ENCODE measurements at regions not wholly inside any gene's neighbourhood (a gene's known extent, or its start where the extent isn't known, plus 50 kb on each side); places are given as distances from the start of the nearest gene placed in this dataset.
"Not testable (repeated sequence)": the region's sequence is repeated elsewhere in the genome, so short reads cannot be mapped to it uniquely, and the experiment has no call there.

GRCh38 chr11:95647871-95648270 lies 141.7 kb downstream of the FAM76B start:
- Histone ChIP-seq H3K27me3 (no peaks in the 10 kb centered on the region), H3K4me3 (no peak overlapping the region), H3K9me3 (replicated peaks) (no peaks in the 10 kb centered on the region), H3K4me1 (peaks cover 5% of the 10 kb centered on the region), H3K36me3 (no peaks in the 10 kb centered on the region), H3K27ac (no peak overlapping the region)
- no peak for DNase-seq

DNA sequence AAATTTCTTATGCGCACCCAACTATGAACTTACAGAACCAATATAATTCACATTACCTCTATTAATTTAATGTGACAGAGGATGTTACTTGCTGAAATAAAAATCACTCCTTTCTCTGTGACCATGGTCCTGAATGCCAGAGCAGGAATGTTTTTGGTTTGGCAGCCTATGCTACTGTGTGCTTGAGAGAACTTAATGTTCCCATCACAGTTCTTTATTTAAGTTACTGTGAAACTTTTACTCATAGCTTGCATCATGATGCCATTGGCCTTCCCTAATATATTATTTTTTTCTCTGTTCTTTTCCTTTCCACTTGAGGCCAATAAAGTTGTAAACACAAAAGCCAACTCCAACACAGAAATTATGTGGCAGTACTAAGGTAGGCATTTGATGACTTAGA lies 142.2 kb downstream of the FAM76B start:
- DNase-seq: no peak

GRCh38 chr11:95641495-95641894 lies 148.1 kb downstream of the FAM76B start:
- no peak overlapping the region for H3K27ac ChIP-seq
- H3K9me3 ChIP-seq (replicated peaks): no peaks in the 10 kb centered on the region
- DNase-seq: no peak
- H3K4me1 ChIP-seq: no peaks in the 10 kb centered on the region
- no peak overlapping the region for H3K4me3 ChIP-seq
- no peaks in the 10 kb centered on the region for H3K36me3 ChIP-seq
- H3K27me3 ChIP-seq: no peaks in the 10 kb centered on the region

More for the DNA sequence above, 142.2 kb downstream of the FAM76B start:
- Histone ChIP-seq H3K9me3 (replicated peaks) (no peaks in the 10 kb centered on the region), H3K4me3 (no peak overlapping the region), H3K27me3 (no peaks in the 10 kb centered on the region), H3K27ac (no peak overlapping the region), H3K36me3 (no peaks in the 10 kb centered on the region), H3K4me1 (peaks cover 5% of the 10 kb centered on the region)

- Histone ChIP-seq H3K4me3 (no peak overlapping the region), H3K4me1 (no peaks in the 10 kb centered on the region)
- no peak for DNase-seq
Observed at GRCh38 chr11:95638501-95638900, 151.1 kb downstream of the FAM76B start.

GRCh38 chr11:95625164-95625900 lies 164.2 kb downstream of the FAM76B start:
- Histone ChIP-seq H3K4me1 (no peaks in the 10 kb centered on the region), H3K9me3 (replicated peaks) (no peaks in the 10 kb centered on the region), H3K4me3 (no peak overlapping the region), H3K27ac (no peak overlapping the region), H3K36me3 (no peaks in the 10 kb centered on the region), H3K27me3 (no peaks in the 10 kb centered on the region)
- DNase-seq: no peak

More at GRCh38 chr11:95638501-95638900, 151.1 kb downstream of the FAM76B start:
- no peaks in the 10 kb centered on the region for H3K27me3 ChIP-seq
- H3K36me3 ChIP-seq: no peaks in the 10 kb centered on the region
- H3K9me3 ChIP-seq (replicated peaks): no peaks in the 10 kb centered on the region
- no peak overlapping the region for H3K27ac ChIP-seq

DNA sequence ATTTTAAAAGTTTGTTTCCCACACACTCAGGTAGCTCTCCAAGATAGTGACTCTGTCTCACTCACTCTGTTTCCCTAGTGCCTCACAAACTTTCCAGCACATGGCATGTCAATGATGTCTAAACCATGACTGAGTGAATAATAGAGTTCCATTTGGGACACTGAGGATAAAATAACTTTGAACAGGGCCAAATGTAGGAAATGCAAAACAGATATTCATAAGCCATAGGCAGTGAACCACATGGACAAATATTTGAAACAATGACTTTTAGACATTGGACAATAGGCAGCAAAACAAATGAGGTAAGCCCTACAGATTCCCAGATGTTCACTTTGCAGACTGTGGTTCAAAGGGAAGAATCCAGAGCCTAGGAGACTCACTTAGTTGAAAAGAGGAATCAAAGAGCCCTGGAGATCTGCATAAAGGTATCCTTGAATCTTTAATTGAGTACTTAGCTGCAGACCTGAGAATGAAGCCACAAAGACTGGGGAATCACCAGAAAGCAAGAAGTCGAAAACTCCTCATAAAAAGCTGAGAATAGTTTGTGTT lies 173.3 kb downstream of the FAM76B start:
- Histone ChIP-seq H3K27ac (no peak overlapping the region), H3K36me3 (no peaks in the 10 kb centered on the region), H3K4me1 (no peaks in the 10 kb centered on the region), H3K27me3 (no peaks in the 10 kb centered on the region), H3K4me3 (no peak overlapping the region), H3K9me3 (replicated peaks) (no peaks in the 10 kb centered on the region)
- no peak for DNase-seq

DNA sequence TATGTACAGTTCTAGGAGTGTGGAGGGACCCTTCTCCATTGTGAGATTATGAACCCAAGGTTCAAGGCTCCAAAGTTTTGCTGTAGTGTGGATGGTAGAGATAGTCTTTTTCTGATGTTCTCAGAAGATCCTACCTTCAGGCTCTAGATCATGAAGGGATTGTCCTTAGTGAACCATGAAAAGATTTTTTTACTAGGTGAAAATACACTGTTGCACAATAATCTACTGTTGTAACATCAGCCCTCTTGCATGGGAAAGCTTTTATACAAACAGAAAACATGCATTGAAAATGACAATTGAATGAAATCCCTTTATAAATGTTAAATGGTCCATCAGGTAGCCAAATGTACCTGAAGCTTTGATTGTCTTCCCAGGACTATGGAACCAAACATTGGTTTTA lies 177.8 kb downstream of the FAM76B start:
- H3K27ac ChIP-seq: no peak overlapping the region
- H3K4me3 ChIP-seq: no peak overlapping the region
- H3K27me3 ChIP-seq: no peaks in the 10 kb centered on the region
- no peaks in the 10 kb centered on the region for H3K4me1 ChIP-seq
- H3K9me3 ChIP-seq (replicated peaks): no peaks in the 10 kb centered on the region
- no peaks in the 10 kb centered on the region for H3K36me3 ChIP-seq
- no peak for DNase-seq

GRCh38 chr11:95610185-95610584 lies 179.4 kb downstream of the FAM76B start:
- not testable (repeated sequence) for H3K27me3 ChIP-seq

GRCh38 chr11:95608093-95608492 lies 181.5 kb downstream of the FAM76B start:
- Histone ChIP-seq H3K4me3 (no peak overlapping the region), H3K36me3 (no peaks in the 10 kb centered on the region), H3K27ac (no peak overlapping the region), H3K27me3 (no peaks in the 10 kb centered on the region), H3K4me1 (no peaks in the 10 kb centered on the region), H3K9me3 (replicated peaks) (no peaks in the 10 kb centered on the region)
- no peak for DNase-seq

More at GRCh38 chr11:95610185-95610584, 179.4 kb downstream of the FAM76B start:
- not testable (repeated sequence) for H3K4me1 ChIP-seq; H3K27ac ChIP-seq; H3K4me3 ChIP-seq; H3K36me3 ChIP-seq; DNase-seq; H3K9me3 ChIP-seq (replicated peaks)

DNA sequence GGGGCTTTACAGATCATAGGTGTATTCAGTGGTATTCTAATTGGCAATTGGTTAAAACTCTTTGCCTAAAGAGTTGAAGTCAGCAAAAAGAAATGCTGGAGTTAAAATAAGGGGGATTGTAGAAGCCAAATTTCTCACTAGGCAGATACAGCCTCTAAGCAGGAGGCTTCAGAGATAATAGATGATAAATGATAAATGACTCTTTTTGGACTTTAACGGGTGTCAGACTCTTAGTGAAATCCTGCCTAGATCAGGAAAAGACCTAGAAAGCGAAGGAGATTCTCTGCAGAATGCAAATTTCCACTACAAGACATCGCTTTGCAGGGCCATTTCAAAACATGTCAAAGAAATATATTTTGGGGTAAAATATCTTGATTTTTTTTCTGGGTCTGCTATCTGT lies 182.8 kb downstream of the FAM76B start:
- Histone ChIP-seq H3K27me3 (no peaks in the 10 kb centered on the region), H3K4me1 (no peaks in the 10 kb centered on the region), H3K4me3 (no peak overlapping the region), H3K27ac (no peak overlapping the region), H3K9me3 (replicated peaks) (no peaks in the 10 kb centered on the region), H3K36me3 (no peaks in the 10 kb centered on the region)
- DNase-seq: no peak

- Histone ChIP-seq H3K4me1 (no peaks in the 10 kb centered on the region), H3K36me3 (no peaks in the 10 kb centered on the region), H3K27me3 (no peaks in the 10 kb centered on the region), H3K27ac (no peak overlapping the region), H3K4me3 (no peak overlapping the region), H3K9me3 (replicated peaks) (no peaks in the 10 kb centered on the region)
- no peak for DNase-seq
Observed at GRCh38 chr11:95605271-95605940, 184.2 kb downstream of the FAM76B start.

DNA sequence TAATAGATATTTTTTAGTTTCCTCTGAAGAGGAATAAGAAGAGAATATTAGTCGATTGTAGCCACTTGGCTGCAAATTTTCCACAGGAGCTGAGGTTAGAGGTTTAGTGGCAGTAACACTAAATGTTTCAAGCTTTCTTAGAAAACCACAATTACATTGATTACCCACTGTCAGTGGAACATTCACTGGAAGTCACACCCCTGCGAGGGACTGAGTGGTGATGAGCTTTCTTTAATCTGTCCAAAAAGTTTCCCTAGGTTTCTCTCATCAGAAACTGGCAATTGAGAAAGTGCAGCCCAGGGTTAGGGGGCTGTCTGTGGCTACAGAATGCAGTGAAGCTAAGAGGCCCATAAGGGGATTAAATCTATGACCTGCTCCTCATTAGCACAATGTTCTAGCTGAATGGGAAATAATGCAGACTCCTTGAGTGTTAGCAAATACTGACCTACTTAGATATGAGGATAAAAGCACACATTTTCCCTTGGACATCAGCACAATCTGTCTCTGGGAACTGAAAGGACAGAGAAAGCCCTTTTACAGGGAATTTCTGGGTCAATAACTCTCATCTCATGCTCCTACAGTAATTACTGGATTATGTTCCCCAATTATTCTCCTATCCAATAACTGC lies 189.5 kb downstream of the FAM76B start:
- Histone ChIP-seq H3K4me3 (no peak overlapping the region), H3K27ac (no peak overlapping the region), H3K36me3 (no peaks in the 10 kb centered on the region), H3K9me3 (replicated peaks) (no peaks in the 10 kb centered on the region), H3K4me1 (no peaks in the 10 kb centered on the region), H3K27me3 (no peaks in the 10 kb centered on the region)
- no peak for DNase-seq

DNA sequence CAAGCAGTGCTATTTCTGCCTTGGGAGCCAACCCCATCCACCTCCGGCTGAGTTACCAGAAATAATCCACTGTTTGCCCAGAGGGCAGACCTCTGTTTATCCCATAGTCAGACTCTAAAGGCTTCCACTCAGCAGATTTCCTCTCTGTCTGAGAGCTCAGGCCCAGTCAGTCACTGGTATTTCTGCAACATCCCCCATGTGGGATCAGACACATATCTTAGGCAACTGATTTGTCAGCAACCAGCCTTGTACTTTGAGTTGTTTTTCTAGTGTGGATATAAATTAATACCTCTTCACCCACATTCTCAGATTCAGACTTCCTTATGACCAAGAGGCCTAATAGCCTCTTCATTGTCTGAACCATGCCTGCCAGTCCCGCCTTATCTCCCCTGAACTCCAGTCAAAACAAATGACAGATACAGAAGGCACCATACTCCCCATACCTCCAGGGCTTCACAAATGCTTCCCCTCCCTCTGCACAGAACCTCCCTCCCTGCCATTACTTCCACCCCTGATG lies 193.6 kb downstream of the FAM76B start:
- H3K36me3 ChIP-seq: no peaks in the 10 kb centered on the region
- H3K9me3 ChIP-seq (replicated peaks): no peaks in the 10 kb centered on the region
- H3K27ac ChIP-seq: no peak overlapping the region
- peak in 1 of 2 experiments; percentile 1 for DNase-seq
- no peak overlapping the region for H3K4me3 ChIP-seq
- H3K27me3 ChIP-seq: no peaks in the 10 kb centered on the region
- no peaks in the 10 kb centered on the region for H3K4me1 ChIP-seq

DNA sequence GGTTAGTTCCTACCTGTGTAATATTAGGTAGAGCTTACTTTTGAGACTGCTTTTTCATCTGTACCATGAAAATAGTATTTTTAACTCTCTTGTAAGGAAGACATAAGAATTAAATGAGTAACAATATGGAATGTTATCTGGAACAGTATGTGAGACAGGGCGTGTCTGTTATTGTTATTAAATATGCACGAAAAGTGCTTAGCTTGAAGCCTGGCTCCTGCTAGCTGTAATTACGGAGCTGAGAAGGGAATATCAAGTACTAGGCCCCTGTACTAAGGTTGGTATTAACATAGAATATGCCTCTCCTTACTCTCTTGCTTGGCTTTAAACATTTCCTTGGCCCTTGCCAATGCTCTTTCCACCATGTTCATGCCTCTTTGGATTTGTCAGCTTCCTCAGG lies 194.0 kb downstream of the FAM76B start:
- Histone ChIP-seq H3K36me3 (no peaks in the 10 kb centered on the region), H3K4me3 (no peak overlapping the region), H3K9me3 (replicated peaks) (no peaks in the 10 kb centered on the region), H3K27ac (no peak overlapping the region), H3K27me3 (no peaks in the 10 kb centered on the region), H3K4me1 (no peaks in the 10 kb centered on the region)
- DNase-seq: no peak

GRCh38 chr11:95593111-95593510 lies 196.5 kb downstream of the FAM76B start:
- Histone ChIP-seq H3K27ac (no peak overlapping the region), H3K4me1 (no peaks in the 10 kb centered on the region), H3K27me3 (no peaks in the 10 kb centered on the region), H3K9me3 (replicated peaks) (no peaks in the 10 kb centered on the region), H3K4me3 (no peak overlapping the region), H3K36me3 (no peaks in the 10 kb centered on the region)
- DNase-seq: no peak
